Endothelial cell of umbilical vein (primary cell): ENCODE measurements at regions not wholly inside any gene's neighbourhood (a gene's known extent, or its start where the extent isn't known, plus 50 kb on each side); places are given as distances from the start of the nearest gene placed in this dataset.

Source experiments
- BruUV-seq: library from RNA; stranded (reverse); fragments of 400-500 nt; replicated peaks from 2 replicates; lab custom pipeline; 2021; lab: Mats Ljungman, UMichigan
- CTCF ChIA-PET: fragments of 300-600, 350-600 bp; sonication (Branson Sonifier 250); formaldehyde crosslinking; loops from one replicate; lab custom pipeline; 2021; ENCODE audit warnings: antibody characterized with exemption, inconsistent platforms; lab: Charles Lee
- POLR2A ChIA-PET: fragments of 300-600, 350-600 bp; sonication (Branson Sonifier 250); formaldehyde crosslinking; loops from one replicate; lab custom pipeline; 2021; ENCODE audit warnings: antibody characterized with exemption, inconsistent platforms; lab: Charles Lee
- DNase-seq: peaks from one replicate; pipeline ENCODE4 v3.0.0-alpha.2; 2011; ENCODE audit warnings: low read depth, low spot score
- FAIRE-seq: peaks from 2 replicates; lab custom pipeline; 2011; peaks lifted over from hg19 to GRCh38; lab: Jason Lieb, UNC
- H2AFZ ChIP-seq: 2 replicates; pipeline ENCODE4 v1.6.0; 2012; ENCODE audit warnings: low read depth, low read length, control low read depth, inconsistent platforms
- H3K27ac ChIP-seq: 2 replicates; pipeline ENCODE4 v1.5.1; 2011; ENCODE audit warnings: low read depth, mild to moderate bottlenecking, control low read depth, low read length, moderate library complexity; ENCODE audit not compliant: insufficient read depth
- H3K27me3 ChIP-seq, 2 experiments: 2 replicates each; pipeline versions ENCODE4 v1.6.0 to v1.6.1; 2011; ENCODE audit warnings: low read length in 2 of 2, mixed read lengths in 1 of 2; ENCODE audit not compliant: control insufficient read depth in 2 of 2, insufficient read depth in 2 of 2
- H3K36me3 ChIP-seq, 2 experiments: 2 replicates in 1 of 2; 3 replicates in 1 of 2; pipeline ENCODE4 v1.5.1; 2011; ENCODE audit warnings: low read length in 2 of 2, mild to moderate bottlenecking in 1 of 2, moderate library complexity in 1 of 2; ENCODE audit not compliant: control insufficient read depth in 2 of 2, insufficient read depth in 2 of 2; ENCODE audit errors: extremely low read depth in 1 of 2
- H3K4me1 ChIP-seq: 3 replicates; pipeline ENCODE4 v1.5.1; 2011; ENCODE audit warnings: mild to moderate bottlenecking, low read length; ENCODE audit not compliant: control insufficient read depth, insufficient read depth; ENCODE audit errors: extremely low read depth
- H3K4me2 ChIP-seq: 2 replicates; pipeline ENCODE4 v1.6.1; 2011; ENCODE audit warnings: low read length, control low read depth, mixed read lengths; ENCODE audit not compliant: insufficient read depth
- H3K4me3 ChIP-seq, 3 experiments: fragments of 200-600 bp in 1 of 3; sonication (generic), shearing (Covaris generic) in 1 of 3; replicated peaks in 1 of 3; 2 replicates each; pipeline ENCODE4 v1.5.1; 2011 to 2016; ENCODE audit warnings: control low read depth in 3 of 3, low read length in 3 of 3, mild to moderate bottlenecking in 2 of 3, inconsistent platforms in 1 of 3, low read depth in 1 of 3, moderate library complexity in 1 of 3; ENCODE audit not compliant: insufficient read depth in 1 of 3
- H3K79me2 ChIP-seq: 2 replicates; pipeline ENCODE4 v1.6.0; 2012; ENCODE audit warnings: low read length, inconsistent platforms; ENCODE audit not compliant: control insufficient read depth, insufficient read depth
- H3K9ac ChIP-seq: replicated peaks from 2 replicates; pipeline ENCODE3; 2011; ENCODE audit warnings: low read length, control low read depth; ENCODE audit not compliant: insufficient read depth; ENCODE audit errors: extremely low read depth
- H3K9me1 ChIP-seq: replicated peaks from 3 replicates; pipeline ENCODE4 v1.6.0; 2011; ENCODE audit warnings: mild to moderate bottlenecking, low read length; ENCODE audit not compliant: control insufficient read depth, insufficient read depth; ENCODE audit errors: extremely low read depth
- H3K9me3 ChIP-seq: replicated peaks from 2 replicates; pipeline ENCODE4 v1.5.1; 2012; ENCODE audit warnings: low read length, inconsistent platforms; ENCODE audit not compliant: control insufficient read depth, insufficient read depth
- H4K20me1 ChIP-seq: replicated peaks from 2 replicates; pipeline ENCODE3; 2011; ENCODE audit warnings: mild to moderate bottlenecking, low read length; ENCODE audit not compliant: control insufficient read depth, insufficient read depth; ENCODE audit errors: extremely low read depth
- EZH2 ChIP-seq: IDR thresholded peaks from 2 replicates; pipeline ENCODE4 v1.6.1; 2012; ENCODE audit warnings: borderline replicate concordance, low read depth, mild to moderate bottlenecking, moderate library complexity, low read length, inconsistent platforms; ENCODE audit not compliant: severe bottlenecking
- FOS ChIP-seq: IDR thresholded peaks from 2 replicates; pipeline ENCODE4 v1.6.1; 2011; ENCODE audit warnings: mild to moderate bottlenecking, low read length, moderate library complexity, borderline replicate concordance; ENCODE audit not compliant: insufficient read depth
- GATA2 ChIP-seq: IDR thresholded peaks from 2 replicates; pipeline ENCODE4 v1.7.0; 2011; ENCODE audit warnings: low read depth, mild to moderate bottlenecking, moderate library complexity, mixed read lengths, low read length; ENCODE audit not compliant: insufficient read length, insufficient read depth
- JUN ChIP-seq: IDR thresholded peaks from 2 replicates; pipeline ENCODE4 v1.6.1; 2011; ENCODE audit warnings: borderline replicate concordance, low read depth; ENCODE audit not compliant: insufficient read length, insufficient read depth
- MAX ChIP-seq: IDR thresholded peaks from 2 replicates; pipeline ENCODE4 v1.6.1; 2011; ENCODE audit not compliant: insufficient read depth, insufficient read length
- MYC ChIP-seq: IDR thresholded peaks from one replicate; pipeline ENCODE4 v1.6.1; 2011; ENCODE audit warnings: mild to moderate bottlenecking, low read depth, low read length
- POLR2A ChIP-seq: IDR thresholded peaks from 2 replicates; pipeline ENCODE4 v1.6.1; 2012; ENCODE audit warnings: low read depth, mild to moderate bottlenecking, control low read depth, low read length
- POLR2AphosphoS5 ChIP-seq: IDR thresholded peaks from 2 replicates; pipeline ENCODE4 v1.6.1; 2012; ENCODE audit warnings: low read depth, mild to moderate bottlenecking, control low read depth, low read length, moderate library complexity; ENCODE audit not compliant: insufficient read depth
- dilution Hi-C: fragments of 300-500 bp; cut with MboI; formaldehyde crosslinking; loops from one replicate; pipeline ENCODE4 v1.15.0; 2019; ENCODE audit warnings: low sequenced_read_pairs; ENCODE audit not compliant: extremely low pct_ligation_motif_present
- intact Hi-C: fragments of 100-400 bp; cut with micrococcal nuclease; formaldehyde crosslinking; loops from one replicate; pipeline ENCODE4 v1.10.0; 2022
- TF ChIP-seq, protein P1 (sequence below), 2 donors: IDR thresholded peaks; 1 replicate in 1 of 2; 2 replicates in 1 of 2; pipeline ENCODE4 v1.5.1; 2011; ENCODE audit warnings: low read length in 2 of 2, mild to moderate bottlenecking in 2 of 2, moderate library complexity in 2 of 2, control low read depth in 1 of 2, inconsistent platforms in 1 of 2, low read depth in 1 of 2; ENCODE audit not compliant: insufficient read depth in 1 of 2; ENCODE audit errors: extremely low read depth in 1 of 2

DNA sequence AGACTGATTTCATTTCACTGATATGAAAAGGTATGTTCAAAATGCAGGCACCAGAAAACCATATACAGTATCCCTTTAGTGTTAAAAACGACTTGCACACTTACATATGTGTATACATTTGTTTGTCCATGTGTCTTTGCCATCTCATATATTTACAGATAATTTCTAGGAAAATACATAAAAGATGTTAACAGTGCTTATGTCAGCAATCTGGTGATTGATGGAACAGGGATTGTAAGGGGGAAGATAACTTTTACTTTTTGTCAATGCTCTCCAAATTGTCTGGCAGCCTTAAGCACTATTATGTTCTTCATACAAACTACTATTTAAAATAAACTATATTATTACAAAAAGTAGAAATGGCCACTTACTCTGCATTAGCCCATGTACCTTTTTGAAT lies 238.5 kb upstream of the DEFB112 start:
- TF ChIP-seq MAX (no peak), GATA2 (no peak), FOS (no peak), POLR2A (no peak), MYC (no peak), JUN (no peak)
- TF ChIP-seq, protein P1, sequence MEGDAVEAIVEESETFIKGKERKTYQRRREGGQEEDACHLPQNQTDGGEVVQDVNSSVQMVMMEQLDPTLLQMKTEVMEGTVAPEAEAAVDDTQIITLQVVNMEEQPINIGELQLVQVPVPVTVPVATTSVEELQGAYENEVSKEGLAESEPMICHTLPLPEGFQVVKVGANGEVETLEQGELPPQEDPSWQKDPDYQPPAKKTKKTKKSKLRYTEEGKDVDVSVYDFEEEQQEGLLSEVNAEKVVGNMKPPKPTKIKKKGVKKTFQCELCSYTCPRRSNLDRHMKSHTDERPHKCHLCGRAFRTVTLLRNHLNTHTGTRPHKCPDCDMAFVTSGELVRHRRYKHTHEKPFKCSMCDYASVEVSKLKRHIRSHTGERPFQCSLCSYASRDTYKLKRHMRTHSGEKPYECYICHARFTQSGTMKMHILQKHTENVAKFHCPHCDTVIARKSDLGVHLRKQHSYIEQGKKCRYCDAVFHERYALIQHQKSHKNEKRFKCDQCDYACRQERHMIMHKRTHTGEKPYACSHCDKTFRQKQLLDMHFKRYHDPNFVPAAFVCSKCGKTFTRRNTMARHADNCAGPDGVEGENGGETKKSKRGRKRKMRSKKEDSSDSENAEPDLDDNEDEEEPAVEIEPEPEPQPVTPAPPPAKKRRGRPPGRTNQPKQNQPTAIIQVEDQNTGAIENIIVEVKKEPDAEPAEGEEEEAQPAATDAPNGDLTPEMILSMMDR (IDR thresholded peaks at IDR 0.05; ENCODE audit: extremely low read depth in 1 of 2, insufficient read depth in 1 of 2, low read depth in 1 of 2, low read length in 2 of 2), result no peak
- H4K20me1 ChIP-seq, result no peaks in the 10 kb centered on the region
- ChIA-PET CTCF (no interaction called here), POLR2A (no interaction called here)
- no peak overlapping the region for H3K27ac ChIP-seq
- intact Hi-C loops, result no loop called here
- H3K9me1 ChIP-seq, result no peaks in the 10 kb centered on the region
- H3K4me2 ChIP-seq, result no peak overlapping the region
- no peaks in the 10 kb centered on the region for H3K27me3 ChIP-seq
- FAIRE-seq (no peak), DNase-seq (no peak)
- no peaks in the 10 kb centered on the region for H3K79me2 ChIP-seq
- H2AFZ ChIP-seq, result no peak overlapping the region
- no peak overlapping the region for H3K9ac ChIP-seq
- no peaks in the 10 kb centered on the region for H3K4me1 ChIP-seq
- dilution Hi-C loops, result no loop called here
- no TSS peak for BruUV-seq
- no peak overlapping the region for H3K4me3 ChIP-seq
- no peaks in the 10 kb centered on the region for H3K36me3 ChIP-seq
- H3K9me3 ChIP-seq, result no peaks in the 10 kb centered on the region

- TF ChIP-seq GATA2 (no peak), POLR2A (no peak), EZH2 (no peak), JUN (no peak), MYC (no peak), POLR2AphosphoS5 (no peak), MAX (no peak), FOS (no peak)
- TF ChIP-seq, protein P1 (IDR thresholded peaks at IDR 0.05; ENCODE audit: extremely low read depth in 1 of 2, insufficient read depth in 1 of 2, low read depth in 1 of 2, low read length in 2 of 2), result no peak
- Histone ChIP-seq H4K20me1 (no peaks in the 10 kb centered on the region), H3K36me3 (no peaks in the 10 kb centered on the region), H2AFZ (no peak overlapping the region), H3K79me2 (no peaks in the 10 kb centered on the region), H3K27ac (no peak overlapping the region), H3K27me3 (no peaks in the 10 kb centered on the region), H3K4me3 (no peak overlapping the region), H3K9me3 (no peaks in the 10 kb centered on the region), H3K4me1 (no peaks in the 10 kb centered on the region), H3K9ac (no peak overlapping the region), H3K4me2 (no peak overlapping the region), H3K9me1 (no peaks in the 10 kb centered on the region)
- dilution Hi-C loops (no loop called here), intact Hi-C loops (no loop called here)
- ChIA-PET CTCF (no interaction called here), POLR2A (no interaction called here)
- FAIRE-seq (no peak), DNase-seq (no peak)
- no TSS peak for BruUV-seq
Measured at GRCh38 chr6:50288881-50289280, 239.2 kb upstream of the DEFB112 start.
